Stimulated activated naive CD4-positive, alpha-beta T cell (primary cell): ENCODE measurements at regions not wholly inside any gene's neighbourhood (a gene's known extent, or its start where the extent isn't known, plus 50 kb on each side); places are given as distances from the start of the nearest gene placed in this dataset.
"Not testable (repeated sequence)": the region's sequence is repeated elsewhere in the genome, so short reads cannot be mapped to it uniquely, and the experiment has no call there.

Source experiments
- DNase-seq, 6 experiments: peaks; one replicate each; lab custom pipeline; 2025; lab: John Stamatoyannopoulos, UW

DNA sequence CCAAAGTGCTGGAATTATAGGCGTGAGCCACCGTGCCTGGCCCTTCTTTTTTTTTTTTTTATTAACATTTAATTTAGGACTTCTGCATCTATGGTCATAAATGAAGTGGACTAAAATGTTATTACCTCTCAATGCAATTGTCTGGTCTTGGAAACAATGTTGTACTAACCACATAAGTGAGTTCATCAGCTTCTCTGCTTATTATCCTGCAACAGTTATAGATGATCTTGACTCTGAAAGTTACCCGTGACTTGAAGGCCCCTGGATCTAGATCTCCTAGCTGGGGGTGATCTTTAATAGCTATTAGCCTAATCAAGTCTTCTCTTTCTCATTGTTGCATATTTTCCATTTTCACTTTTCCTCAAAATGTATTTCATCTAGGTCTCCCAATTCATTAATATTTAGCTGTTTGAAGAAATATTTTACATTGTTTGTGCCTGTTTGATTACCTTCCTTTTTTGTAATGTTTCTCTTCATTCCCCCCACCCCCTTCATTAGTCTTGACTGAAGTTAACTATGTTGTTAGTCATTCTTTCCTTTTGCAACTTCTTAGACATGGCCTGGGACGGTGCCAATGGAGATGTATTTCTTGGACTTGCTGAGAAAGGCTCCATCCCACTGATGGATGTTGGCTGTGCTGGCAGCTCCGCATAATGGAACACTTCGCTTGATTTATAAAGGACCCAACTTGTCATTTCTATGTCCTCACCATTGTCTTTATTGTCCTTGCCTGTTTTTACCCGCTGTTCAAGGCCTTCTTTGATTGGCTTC, 141.6 kb upstream of the RIOK3 start:
- DNase-seq: no peak

DNA sequence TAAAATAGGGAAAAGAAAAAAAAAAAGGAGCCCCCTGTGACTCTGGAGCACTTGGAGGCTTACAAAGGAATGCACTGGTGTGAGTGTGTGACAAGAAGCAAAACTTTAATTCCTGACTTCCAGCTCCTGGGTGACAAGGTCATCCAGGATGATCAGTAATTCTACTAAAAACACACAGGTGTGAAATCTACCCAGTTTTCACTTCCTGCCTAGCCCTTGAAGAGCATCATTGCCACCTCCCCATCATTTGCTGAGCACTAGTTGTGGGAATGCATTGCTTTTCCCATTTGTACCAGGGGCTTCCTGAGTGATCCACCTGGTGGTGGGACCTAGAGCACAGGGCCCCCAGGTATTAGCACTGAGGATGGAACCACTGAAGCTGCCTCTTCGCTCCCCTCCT, 139.7 kb upstream of the RIOK3 start:
- no peak for DNase-seq

DNA sequence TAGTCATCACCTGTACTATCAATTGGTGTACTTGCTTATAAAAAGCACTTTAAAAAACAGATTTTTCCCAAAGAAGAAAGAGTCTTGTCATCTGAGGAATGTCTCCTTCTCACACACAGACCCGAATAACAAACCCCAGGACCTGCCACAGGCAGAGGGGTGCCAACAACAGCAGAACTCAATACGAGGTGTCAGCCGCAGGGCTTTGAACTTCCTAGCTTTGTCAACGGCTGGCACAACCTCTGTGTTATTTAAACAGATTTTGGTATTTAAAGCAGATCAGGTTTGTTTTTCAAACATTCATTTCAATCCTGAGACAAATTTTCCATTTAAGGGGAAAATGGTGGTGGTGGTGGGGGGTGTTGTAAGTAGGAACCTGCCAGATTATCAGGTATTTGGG, 138.4 kb upstream of the RIOK3 start:
- no peak for DNase-seq

- DNase-seq: no peak
Observed at GRCh38 chr18:23316316-23316715, 136.8 kb upstream of the RIOK3 start.

DNA sequence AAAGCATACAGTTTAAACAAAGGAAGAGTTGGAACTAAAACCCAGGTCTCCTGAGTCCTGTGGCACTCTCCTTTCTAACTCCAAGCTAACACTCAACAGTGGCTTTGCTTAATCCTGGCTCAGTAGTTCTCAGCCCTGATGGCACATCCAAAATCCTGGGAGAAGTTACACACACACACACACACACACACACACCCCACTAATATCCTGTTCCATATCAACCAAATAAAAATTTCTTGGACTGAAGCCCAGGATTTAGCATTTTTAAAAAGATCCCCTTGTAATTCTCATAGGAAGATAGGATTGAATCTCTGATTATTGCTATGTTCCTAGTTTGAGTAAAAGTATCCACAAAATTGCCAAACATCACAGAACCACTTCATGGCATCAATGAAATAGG, 136.1 kb upstream of the RIOK3 start:
- no peak for DNase-seq

GRCh38 chr18:23317975-23318675, 135.0 kb upstream of the RIOK3 start:
- no peak for DNase-seq

DNA sequence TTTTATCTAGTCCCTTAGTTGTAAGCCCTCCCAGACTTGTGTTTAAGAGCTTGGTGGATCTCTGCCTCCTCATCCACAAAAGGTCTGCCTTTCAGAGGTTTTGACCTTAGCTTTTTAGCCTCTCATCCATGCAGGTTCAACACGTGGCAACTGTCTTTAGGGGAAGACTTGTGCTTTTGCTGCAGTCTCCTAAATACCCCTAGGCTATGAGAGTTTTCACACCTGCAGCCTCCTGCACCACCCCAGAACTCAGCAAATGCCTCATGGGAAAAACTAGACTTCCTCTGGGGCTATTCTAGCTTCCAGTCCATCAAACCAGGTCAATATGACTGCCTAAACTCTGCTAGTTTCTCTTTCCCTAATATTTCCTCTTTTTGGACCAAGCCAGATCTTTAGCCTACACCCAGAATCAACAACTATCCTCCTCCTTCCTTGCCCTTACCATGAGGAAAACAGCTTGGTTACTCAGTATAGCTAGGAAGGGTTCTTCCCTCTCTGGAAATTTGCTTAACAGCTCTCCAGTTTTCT, 132.3 kb upstream of the RIOK3 start:
- no peak for DNase-seq

DNA sequence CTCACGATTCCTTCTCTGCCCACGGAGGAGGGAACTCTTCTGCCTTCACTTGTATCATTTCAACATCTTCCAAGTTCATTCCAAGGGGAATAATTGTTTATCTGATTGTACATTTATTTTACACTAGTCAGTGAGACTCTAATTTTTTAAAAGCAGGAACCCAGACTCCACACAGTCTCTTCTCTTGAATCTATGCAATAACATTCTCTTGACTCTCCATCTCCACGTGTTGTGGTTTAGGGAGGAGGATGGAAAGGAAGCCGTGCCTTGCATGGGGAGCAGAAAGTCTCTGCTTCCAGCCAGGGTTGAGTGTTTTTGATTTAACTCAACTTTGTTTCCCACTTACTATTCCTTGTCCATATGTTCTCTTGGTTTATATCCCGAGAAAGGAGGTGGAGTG, 131.1 kb upstream of the RIOK3 start:
- DNase-seq: no peak

DNA sequence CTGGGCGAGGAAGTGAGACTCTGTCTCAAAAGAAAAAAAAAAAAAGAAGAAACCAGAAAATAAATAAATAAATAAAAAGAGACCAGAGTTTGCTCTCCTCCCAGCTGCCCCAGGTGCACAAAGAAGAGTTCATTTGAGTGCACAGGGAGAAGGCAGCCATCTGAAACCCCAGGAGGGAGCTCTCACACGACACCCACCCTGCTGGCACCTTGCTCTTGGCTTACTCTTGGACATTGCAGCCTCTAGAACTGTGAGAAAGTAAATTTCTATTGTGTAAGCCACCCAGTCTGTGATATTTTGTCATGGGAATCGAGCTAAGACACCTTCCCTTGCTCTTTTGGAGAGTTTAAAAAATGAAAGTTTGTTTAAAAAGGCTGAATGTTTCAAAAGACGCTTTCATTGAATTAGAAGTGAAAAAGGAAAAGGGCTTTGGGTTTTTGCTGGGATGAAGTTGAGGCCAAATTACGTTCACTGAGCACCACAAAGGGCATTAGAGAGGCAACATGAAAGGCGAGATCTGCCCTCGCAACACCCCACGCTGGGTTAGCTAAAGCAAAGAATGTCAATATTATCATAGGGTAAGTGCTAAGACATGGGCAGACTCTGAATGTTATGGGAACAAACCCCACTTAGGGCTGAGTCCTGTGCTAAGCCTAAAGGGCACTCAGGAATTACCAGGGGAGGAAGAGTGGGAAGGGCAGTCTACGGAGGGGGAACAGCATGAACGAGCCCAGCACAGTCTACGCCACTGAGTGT, 128.9 kb upstream of the RIOK3 start:
- no peak for DNase-seq

- DNase-seq: no peak
Observed at GRCh38 chr18:23324861-23325260, 128.2 kb upstream of the RIOK3 start.

- not testable (repeated sequence) for DNase-seq
Observed at GRCh38 chr18:23329671-23330070, 123.4 kb upstream of the RIOK3 start.

- DNase-seq: no peak
Observed at GRCh38 chr18:23330423-23330822, 122.7 kb upstream of the RIOK3 start.

DNA sequence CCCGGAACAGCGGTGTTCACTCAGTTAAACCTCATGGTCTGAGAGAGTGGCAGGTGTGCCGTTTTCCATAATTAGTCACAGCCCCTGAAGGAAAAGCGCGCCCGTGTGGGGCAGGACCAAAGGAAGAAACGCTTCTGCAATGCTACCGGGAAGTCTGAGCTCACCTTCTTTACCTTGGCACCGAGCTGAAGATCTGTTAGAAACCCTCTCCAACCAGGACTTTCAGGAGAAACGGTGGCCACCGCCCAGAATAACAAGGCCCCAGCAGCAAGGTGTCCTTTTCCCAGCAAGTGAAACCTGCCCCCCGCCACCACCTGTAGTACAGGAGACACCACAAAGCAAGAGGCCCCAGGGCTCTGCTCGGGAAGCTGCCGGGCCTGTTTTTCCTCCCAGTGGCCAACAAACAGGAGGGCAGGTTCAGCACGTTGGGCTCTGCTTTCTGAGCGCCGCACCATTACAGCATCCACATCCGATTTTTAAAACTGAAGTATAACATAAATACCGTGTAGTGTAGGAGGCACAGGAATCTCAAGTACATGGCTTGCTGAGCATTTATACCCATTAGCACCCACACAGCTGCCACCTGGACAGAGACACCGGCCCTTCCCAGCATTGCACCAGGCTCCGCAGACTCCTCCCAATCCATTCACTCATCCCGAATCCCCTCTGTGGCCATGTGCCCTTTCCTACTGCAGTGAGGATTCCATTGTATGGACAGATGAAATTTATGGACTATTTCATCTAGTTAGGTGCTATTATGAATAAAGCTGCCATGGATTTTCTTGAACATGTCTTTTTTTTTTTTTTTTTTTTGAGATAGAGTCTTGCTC, 121.8 kb upstream of the RIOK3 start:
- no peak for DNase-seq

GRCh38 chr18:23332356-23332755, 120.7 kb upstream of the RIOK3 start:
- no peak for DNase-seq

DNA sequence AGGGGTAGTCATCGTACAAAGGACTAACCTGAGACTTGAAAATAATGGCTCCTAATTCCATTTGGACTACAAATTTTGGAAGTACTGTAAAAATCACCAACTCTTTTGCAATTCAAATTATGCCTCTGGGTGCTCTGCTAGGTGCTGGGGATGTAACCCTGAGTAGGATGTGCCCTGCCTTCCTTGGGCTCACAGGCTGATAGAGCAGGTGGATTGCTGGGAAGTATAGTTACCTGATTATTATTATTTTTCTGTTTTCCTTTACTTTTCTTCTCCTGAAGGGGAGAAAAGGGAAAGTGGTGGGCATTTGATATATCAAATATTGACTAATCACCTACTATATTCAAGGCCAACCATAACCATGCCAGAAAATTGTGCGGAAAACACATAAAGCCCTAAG, 119.3 kb upstream of the RIOK3 start:
- DNase-seq: no peak

DNA sequence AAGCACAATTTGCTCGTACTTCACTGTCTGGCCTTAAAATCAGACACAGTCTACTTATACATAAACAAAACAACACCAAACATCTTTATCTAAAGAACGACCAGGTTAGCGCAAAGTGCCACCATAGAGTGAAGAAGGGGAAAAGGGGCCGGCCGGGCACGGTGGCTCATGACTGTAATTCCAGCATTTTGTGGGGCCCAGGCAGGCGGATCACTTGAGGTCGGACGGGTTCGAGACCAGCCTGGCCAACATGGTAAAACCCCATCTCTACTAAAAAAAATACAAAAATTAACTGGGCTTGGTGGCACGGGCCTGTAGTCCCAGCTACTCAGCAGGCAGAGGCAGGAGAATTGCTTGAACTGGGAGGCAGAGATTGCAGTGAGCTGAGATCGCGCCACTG, 118.5 kb upstream of the RIOK3 start:
- no peak for DNase-seq

DNA sequence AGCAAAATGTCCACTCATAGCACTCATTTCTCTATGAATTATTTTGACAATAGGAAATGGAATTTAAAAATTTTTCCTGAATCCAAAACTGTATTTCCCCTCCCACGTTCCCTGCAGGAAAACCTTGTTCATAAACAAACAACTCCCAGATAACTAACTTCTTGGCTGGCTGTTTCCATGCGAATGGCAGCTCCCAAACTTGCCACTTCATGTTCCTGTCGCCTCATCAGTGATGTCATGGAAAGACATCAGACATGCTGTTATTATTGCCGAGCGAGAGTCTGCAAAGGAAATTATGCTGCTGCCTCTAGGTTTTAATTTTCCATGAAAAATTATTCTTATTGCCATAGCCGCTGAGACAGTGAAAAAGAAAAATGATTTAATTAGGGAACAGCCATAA, 117.0 kb upstream of the RIOK3 start:
- DNase-seq: no peak

GRCh38 chr18:23337599-23338444, 115.3 kb upstream of the RIOK3 start:
- DNase-seq: no peak

DNA sequence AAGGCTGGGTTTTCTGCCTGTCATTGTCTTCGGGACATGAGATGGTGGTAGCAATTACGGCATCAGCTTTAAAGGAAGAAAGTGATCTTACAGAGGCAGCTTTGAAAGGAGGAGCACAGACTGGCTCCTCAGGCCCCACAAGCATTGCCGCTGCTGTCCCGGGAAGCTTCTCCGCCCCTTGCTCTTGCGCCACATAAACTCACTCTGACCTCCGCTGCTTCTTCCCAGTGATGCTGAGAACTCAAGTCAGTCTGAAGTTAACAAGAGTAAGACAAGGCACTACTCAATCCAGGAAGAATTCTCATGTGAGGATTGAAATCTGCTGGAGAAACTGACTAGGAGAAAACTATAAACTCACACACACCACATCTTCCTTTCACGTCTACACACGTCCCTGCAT, 112.4 kb upstream of the RIOK3 start:
- no peak for DNase-seq

- no peak for DNase-seq
Observed at GRCh38 chr18:23341383-23341782, 111.7 kb upstream of the RIOK3 start.

- no peak for DNase-seq
Observed at GRCh38 chr18:23341983-23342382, 111.1 kb upstream of the RIOK3 start.
